Neural cell (in vitro differentiated cells): ENCODE measurements at regions not wholly inside any gene's neighbourhood (a gene's known extent, or its start where the extent isn't known, plus 50 kb on each side); places are given as distances from the start of the nearest gene placed in this dataset.

Experiments used
- EZH2 ChIP-seq: fragments of 200-600, 300-800 bp; shearing (Covaris generic), sonication (generic); IDR thresholded peaks from 2 replicates; pipeline ENCODE4 v1.6.1; 2014; ENCODE audit warnings: antibody characterized with exemption, low read length, borderline replicate concordance, mild to moderate bottlenecking; ENCODE audit not compliant: insufficient read depth, poor library complexity, severe bottlenecking
- MXI1 ChIP-seq: fragments of 450-650 bp; conservative IDR thresholded peaks from 2 replicates; pipeline ENCODE4 v1.6.1; 2014; ENCODE audit warnings: antibody characterized with exemption, mild to moderate bottlenecking; ENCODE audit not compliant: poor library complexity, severe bottlenecking
- RAD21 ChIP-seq: fragments of 450-650 bp; conservative IDR thresholded peaks from 2 replicates; pipeline ENCODE4 v1.6.1; 2014; ENCODE audit warnings: antibody characterized with exemption, mild to moderate bottlenecking, moderate library complexity
- SMC3 ChIP-seq: fragments of 450-650 bp; conservative IDR thresholded peaks from 2 replicates; pipeline ENCODE4 v1.6.1; 2014; ENCODE audit warnings: antibody characterized with exemption, mild to moderate bottlenecking, moderate library complexity; ENCODE audit not compliant: poor library complexity
- TF ChIP-seq, protein P1 (sequence below): fragments of 450-650 bp; IDR thresholded peaks from 2 replicates; pipeline ENCODE4 v1.5.1; 2014; ENCODE audit warnings: antibody characterized with exemption, mild to moderate bottlenecking, moderate library complexity; ENCODE audit not compliant: poor library complexity, severe bottlenecking
- TF ChIP-seq, protein P2 (sequence below): IDR thresholded peaks from 2 replicates; pipeline ENCODE4 v1.6.1; 2012; ENCODE audit warnings: borderline replicate concordance

DNA sequence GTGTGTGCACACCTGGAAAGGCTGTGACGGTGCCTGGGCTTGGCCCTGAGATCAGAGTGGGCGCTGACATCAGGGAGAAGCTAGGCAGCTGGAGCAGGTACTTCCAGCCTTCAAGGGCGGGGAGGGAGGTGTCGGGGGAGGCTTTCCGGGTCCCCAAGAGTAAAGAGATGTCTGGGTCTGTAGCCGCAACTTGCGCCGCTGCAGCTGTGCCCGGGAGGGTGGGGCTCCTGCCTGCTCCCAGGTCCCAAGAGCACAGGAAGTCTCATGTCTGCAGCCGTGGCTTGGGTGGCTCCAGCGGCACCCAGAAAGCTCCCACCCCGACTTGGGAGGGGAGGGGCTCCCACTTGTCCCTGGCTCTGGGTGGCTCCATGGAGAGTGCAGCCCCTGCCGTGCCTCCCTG is 103.2 kb upstream of the BNIP2 start:
- TF ChIP-seq SMC3 (no peak), MXI1 (no peak), EZH2 (no peak), RAD21 (no peak)
- TF ChIP-seq, protein P1, sequence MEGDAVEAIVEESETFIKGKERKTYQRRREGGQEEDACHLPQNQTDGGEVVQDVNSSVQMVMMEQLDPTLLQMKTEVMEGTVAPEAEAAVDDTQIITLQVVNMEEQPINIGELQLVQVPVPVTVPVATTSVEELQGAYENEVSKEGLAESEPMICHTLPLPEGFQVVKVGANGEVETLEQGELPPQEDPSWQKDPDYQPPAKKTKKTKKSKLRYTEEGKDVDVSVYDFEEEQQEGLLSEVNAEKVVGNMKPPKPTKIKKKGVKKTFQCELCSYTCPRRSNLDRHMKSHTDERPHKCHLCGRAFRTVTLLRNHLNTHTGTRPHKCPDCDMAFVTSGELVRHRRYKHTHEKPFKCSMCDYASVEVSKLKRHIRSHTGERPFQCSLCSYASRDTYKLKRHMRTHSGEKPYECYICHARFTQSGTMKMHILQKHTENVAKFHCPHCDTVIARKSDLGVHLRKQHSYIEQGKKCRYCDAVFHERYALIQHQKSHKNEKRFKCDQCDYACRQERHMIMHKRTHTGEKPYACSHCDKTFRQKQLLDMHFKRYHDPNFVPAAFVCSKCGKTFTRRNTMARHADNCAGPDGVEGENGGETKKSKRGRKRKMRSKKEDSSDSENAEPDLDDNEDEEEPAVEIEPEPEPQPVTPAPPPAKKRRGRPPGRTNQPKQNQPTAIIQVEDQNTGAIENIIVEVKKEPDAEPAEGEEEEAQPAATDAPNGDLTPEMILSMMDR: no peak
- TF ChIP-seq, protein P2, sequence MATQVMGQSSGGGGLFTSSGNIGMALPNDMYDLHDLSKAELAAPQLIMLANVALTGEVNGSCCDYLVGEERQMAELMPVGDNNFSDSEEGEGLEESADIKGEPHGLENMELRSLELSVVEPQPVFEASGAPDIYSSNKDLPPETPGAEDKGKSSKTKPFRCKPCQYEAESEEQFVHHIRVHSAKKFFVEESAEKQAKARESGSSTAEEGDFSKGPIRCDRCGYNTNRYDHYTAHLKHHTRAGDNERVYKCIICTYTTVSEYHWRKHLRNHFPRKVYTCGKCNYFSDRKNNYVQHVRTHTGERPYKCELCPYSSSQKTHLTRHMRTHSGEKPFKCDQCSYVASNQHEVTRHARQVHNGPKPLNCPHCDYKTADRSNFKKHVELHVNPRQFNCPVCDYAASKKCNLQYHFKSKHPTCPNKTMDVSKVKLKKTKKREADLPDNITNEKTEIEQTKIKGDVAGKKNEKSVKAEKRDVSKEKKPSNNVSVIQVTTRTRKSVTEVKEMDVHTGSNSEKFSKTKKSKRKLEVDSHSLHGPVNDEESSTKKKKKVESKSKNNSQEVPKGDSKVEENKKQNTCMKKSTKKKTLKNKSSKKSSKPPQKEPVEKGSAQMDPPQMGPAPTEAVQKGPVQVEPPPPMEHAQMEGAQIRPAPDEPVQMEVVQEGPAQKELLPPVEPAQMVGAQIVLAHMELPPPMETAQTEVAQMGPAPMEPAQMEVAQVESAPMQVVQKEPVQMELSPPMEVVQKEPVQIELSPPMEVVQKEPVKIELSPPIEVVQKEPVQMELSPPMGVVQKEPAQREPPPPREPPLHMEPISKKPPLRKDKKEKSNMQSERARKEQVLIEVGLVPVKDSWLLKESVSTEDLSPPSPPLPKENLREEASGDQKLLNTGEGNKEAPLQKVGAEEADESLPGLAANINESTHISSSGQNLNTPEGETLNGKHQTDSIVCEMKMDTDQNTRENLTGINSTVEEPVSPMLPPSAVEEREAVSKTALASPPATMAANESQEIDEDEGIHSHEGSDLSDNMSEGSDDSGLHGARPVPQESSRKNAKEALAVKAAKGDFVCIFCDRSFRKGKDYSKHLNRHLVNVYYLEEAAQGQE: no peak
